GM23338 (cell line): ENCODE measurements at regions not wholly inside any gene's neighbourhood (a gene's known extent, or its start where the extent isn't known, plus 50 kb on each side); places are given as distances from the start of the nearest gene placed in this dataset.

Source experiments
- ATAC-seq: fragments of 200-7000 bp; cut with Tn5 transposase; 3 replicates; pipeline ENCODE4 v1.9.1; 2020
- DNase-seq: peaks from one replicate; pipeline ENCODE4 v3.0.0-alpha.2; 2015; ENCODE audit warnings: low spot score
- H2AFZ ChIP-seq: fragments of 200-600 bp; sonication (generic); 2 replicates; pipeline ENCODE4 v1.8.0; 2016; ENCODE audit warnings: antibody characterized with exemption, mild to moderate bottlenecking, moderate library complexity
- H3F3A ChIP-seq: fragments of 200-600 bp; sonication (generic); replicated peaks from 2 replicates; pipeline ENCODE4 v1.8.0; 2017; ENCODE audit warnings: antibody characterized with exemption, mixed run types, low read depth
- H3K27ac ChIP-seq: fragments of 200-600 bp; sonication (generic); 2 replicates; pipeline ENCODE4 v1.6.1; 2016; ENCODE audit warnings: low read depth
- H3K27me3 ChIP-seq: fragments of 200-600 bp; sonication (generic); 2 replicates; pipeline ENCODE4 v1.8.0; 2016; ENCODE audit warnings: mild to moderate bottlenecking, mixed run types, moderate library complexity; ENCODE audit not compliant: insufficient read depth
- H3K36me3 ChIP-seq: fragments of 200-600 bp; sonication (generic); 2 replicates; pipeline ENCODE4 v1.8.0; 2016; ENCODE audit warnings: mild to moderate bottlenecking; ENCODE audit not compliant: insufficient read depth
- H3K4me1 ChIP-seq: fragments of 200-600 bp; sonication (generic); 2 replicates; pipeline ENCODE4 v1.8.0; 2016; ENCODE audit warnings: mild to moderate bottlenecking, moderate library complexity; ENCODE audit not compliant: insufficient read depth
- H3K4me2 ChIP-seq: fragments of 200-600 bp; sonication (generic); 2 replicates; pipeline ENCODE4 v1.7.1; 2017; ENCODE audit warnings: mixed run types
- H3K4me3 ChIP-seq: fragments of 200-600 bp; sonication (generic); 2 replicates; pipeline ENCODE4 v1.6.1; 2016; ENCODE audit warnings: mixed run types
- H3K79me2 ChIP-seq: fragments of 200-600 bp; sonication (generic); replicated peaks from 2 replicates; pipeline ENCODE4 v1.8.0; 2017; ENCODE audit warnings: mild to moderate bottlenecking; ENCODE audit not compliant: insufficient read depth
- H3K9me2 ChIP-seq: fragments of 200-600 bp; sonication (generic); 2 replicates; pipeline ENCODE4 v1.8.0; 2017; ENCODE audit not compliant: insufficient read depth
- H4K20me1 ChIP-seq: fragments of 200-600 bp; sonication (generic); replicated peaks from 2 replicates; pipeline ENCODE4 v1.8.0; 2017; ENCODE audit warnings: mild to moderate bottlenecking; ENCODE audit not compliant: insufficient read depth
- H3K27ac Mint-ChIP-seq: 2 replicates; pipeline ENCODE4 v1.8.0; 2020; ENCODE audit warnings: inconsistent platforms, mild to moderate bottlenecking, moderate library complexity, mixed read lengths
- H3K27me3 Mint-ChIP-seq: 3 replicates; pipeline ENCODE4 v1.8.0; 2022; ENCODE audit warnings: low read depth, mild to moderate bottlenecking, moderate library complexity, mixed read lengths, inconsistent platforms; ENCODE audit not compliant: insufficient read depth, poor library complexity
- H3K36me3 Mint-ChIP-seq: 3 replicates; pipeline ENCODE4 v1.8.0; 2021; ENCODE audit warnings: low read depth, mild to moderate bottlenecking, inconsistent platforms, moderate library complexity, mixed read lengths
- H3K4me1 Mint-ChIP-seq: 3 replicates; pipeline ENCODE4 v1.8.0; 2020; ENCODE audit warnings: mild to moderate bottlenecking, inconsistent platforms, mixed read lengths
- H3K4me3 Mint-ChIP-seq: 3 replicates; pipeline ENCODE4 v1.8.0; 2021; ENCODE audit warnings: moderate library complexity, mild to moderate bottlenecking, inconsistent platforms, mixed read lengths
- H3K9me3 Mint-ChIP-seq: 3 replicates; pipeline ENCODE4 v1.8.0; 2020; ENCODE audit warnings: moderate library complexity, mild to moderate bottlenecking, inconsistent platforms, mixed read lengths
- CREB1 ChIP-seq: fragments of 250-450 bp; sonication (Bioruptor Pico); IDR thresholded peaks from 2 replicates; pipeline ENCODE4 v1.5.0; 2020; ENCODE audit warnings: low read depth, mild to moderate bottlenecking, moderate library complexity
- CTCF ChIP-seq, 2 experiments: fragments of 200-600 bp in 1 of 2; sonication (generic) in 1 of 2; conservative IDR thresholded peaks; 2 replicates each; pipeline versions ENCODE4 v1.5.1 to v1.6.1; 2016 to 2017; ENCODE audit warnings: antibody characterized with exemption in 2 of 2, low read depth in 2 of 2, mild to moderate bottlenecking in 2 of 2, moderate library complexity in 1 of 2
- ETS1 ChIP-seq: IDR thresholded peaks from 2 replicates; pipeline ENCODE4 v1.6.1; 2016; ENCODE audit warnings: antibody characterized with exemption
- EZH2 ChIP-seq: fragments of 200-600 bp; sonication (generic); IDR thresholded peaks from one replicate; pipeline ENCODE4 v1.8.0; 2017; ENCODE audit warnings: antibody characterized with exemption, mild to moderate bottlenecking, low read depth; ENCODE audit not compliant: unreplicated experiment
- EZH2phosphoT487 ChIP-seq: fragments of 200-600 bp; sonication (generic); IDR thresholded peaks from one replicate; pipeline ENCODE4 v1.8.1; 2018; ENCODE audit warnings: antibody characterized with exemption; ENCODE audit not compliant: unreplicated experiment
- JUNB ChIP-seq: IDR thresholded peaks from one replicate; pipeline ENCODE4 v1.6.1; 2016; ENCODE audit warnings: antibody characterized with exemption; ENCODE audit not compliant: unreplicated experiment
- POLR2AphosphoS5 ChIP-seq: IDR thresholded peaks from 2 replicates; pipeline ENCODE4 v1.6.1; 2016; ENCODE audit warnings: antibody characterized with exemption, low read depth
- STAT1 ChIP-seq: IDR thresholded peaks from one replicate; pipeline ENCODE4 v1.6.1; 2016; ENCODE audit warnings: antibody characterized with exemption; ENCODE audit not compliant: unreplicated experiment
- ZNF331 ChIP-seq: fragments of 250-450 bp; sonication (Bioruptor Pico); IDR thresholded peaks from 2 replicates; pipeline ENCODE4 v1.5.0; 2020; ENCODE audit warnings: low read depth, mild to moderate bottlenecking, moderate library complexity
- ZNF462 ChIP-seq: fragments of 250-450 bp; sonication (Bioruptor Pico); IDR thresholded peaks from 2 replicates; pipeline ENCODE4 v1.5.0; 2020; ENCODE audit warnings: mild to moderate bottlenecking, moderate library complexity

GRCh38 chr13:55230570-55230908 is 1910.2 kb upstream of the PRR20A start:
- 0 out of 3 replicates have a peak, but pooled peaks cover 5% of the 10 kb centered on the region for H3K9me3 Mint-ChIP-seq

GRCh38 chr13:55234311-55234710 is 1906.4 kb upstream of the PRR20A start:
- Histone ChIP-seq H3K4me1 (peaks cover 12% of the 10 kb centered on the region), H3K4me2 (no peak overlapping the region), H2AFZ (no peak overlapping the region), H3K36me3 (no peaks in the 10 kb centered on the region), H3F3A (no peaks in the 10 kb centered on the region), H3K9me2 (peaks cover 6% of the 10 kb centered on the region), H3K79me2 (no peaks in the 10 kb centered on the region), H4K20me1 (no peaks in the 10 kb centered on the region), H3K27me3 (no peaks in the 10 kb centered on the region), H3K4me3 (no peak overlapping the region), H3K27ac (no peak overlapping the region)
- H3K36me3 Mint-ChIP-seq, result peaks cover 18% of the 10 kb centered on the region
- no peak overlapping the region for H3K27ac Mint-ChIP-seq
- H3K9me3 Mint-ChIP-seq, result 0 out of 3 replicates have a peak, but pooled peaks cover 3% of the 10 kb centered on the region
- no peak for DNase-seq
- ATAC-seq, result no peak
- peaks cover 18% of the 10 kb centered on the region for H3K4me1 Mint-ChIP-seq
- no peak overlapping the region for H3K4me3 Mint-ChIP-seq
- no peaks in the 10 kb centered on the region for H3K27me3 Mint-ChIP-seq
- TF ChIP-seq ZNF331 (no peak), JUNB (no peak), CREB1 (CRISPR knock-in tag) (no peak), ZNF462 (CRISPR knock-in tag) (no peak), EZH2 (no peak), ETS1 (no peak), STAT1 (no peak), POLR2AphosphoS5 (no peak), EZH2phosphoT487 (no peak)

More at GRCh38 chr13:55230570-55230908, 1910.2 kb upstream of the PRR20A start:
- no peak overlapping the region for H3K4me3 Mint-ChIP-seq
- DNase-seq (peak; percentile 61), ATAC-seq (peak; percentile 82)
- Histone ChIP-seq H3K9me2 (peaks cover 6% of the 10 kb centered on the region), H3K4me1 (peaks cover 21% of the 10 kb centered on the region), H3K27me3 (no peaks in the 10 kb centered on the region), H3K36me3 (no peaks in the 10 kb centered on the region), H3F3A (0 out of 2 replicates have a peak, but pooled peaks cover 5% of the 10 kb centered on the region), H3K4me2 (peak overlapping the region; percentile 39; the same call in 1 of the 2 replicates), H3K79me2 (no peaks in the 10 kb centered on the region), H4K20me1 (no peaks in the 10 kb centered on the region), H2AFZ (no peak overlapping the region), H3K4me3 (no peak overlapping the region), H3K27ac (peak overlapping the region; percentile 43; the same call in 1 of the 2 replicates)
- TF ChIP-seq EZH2, result no peak
- TF ChIP-seq CTCF (conservative IDR thresholded peaks at IDR 0.05; ENCODE audit: low read depth in 2 of 2), result peak; percentile 61 to 73
- peaks cover 36% of the 10 kb centered on the region for H3K36me3 Mint-ChIP-seq
- H3K27ac Mint-ChIP-seq, result no peak overlapping the region
- peaks cover 18% of the 10 kb centered on the region for H3K4me1 Mint-ChIP-seq
- no peaks in the 10 kb centered on the region for H3K27me3 Mint-ChIP-seq
